ENCODE measurements at regions not wholly inside any gene's neighbourhood (a gene's known extent, or its start where the extent isn't known, plus 50 kb on each side); places are given as distances from the start of the nearest gene placed in this dataset.

- DNase-seq (ENCODE audit: extremely low spot score) = no peak
- ChIA-PET POLR2A (no interaction called here), CTCF (no interaction called here)
- TF ChIP-seq ARNT (IDR thresholded peaks at IDR 0.05) (no peak), FOXA1 (IDR thresholded peaks at IDR 0.05) (no peak), HDGF (IDR thresholded peaks at IDR 0.05; ENCODE audit: borderline replicate concordance) (no peak), ZNF384 (IDR thresholded peaks at IDR 0.05) (no peak), SUZ12 (IDR thresholded peaks at IDR 0.05) (no peak), NFRKB (IDR thresholded peaks at IDR 0.05) (no peak), FOXK2 (IDR thresholded peaks at IDR 0.05) (no peak), TARDBP (IDR thresholded peaks at IDR 0.05) (no peak), CTBP1 (IDR thresholded peaks at IDR 0.05; ENCODE audit: borderline replicate concordance) (no peak), BHLHE40 (IDR thresholded peaks at IDR 0.05; ENCODE audit: borderline replicate concordance) (no peak), ELF4 (IDR thresholded peaks at IDR 0.05) (no peak), SP1 (IDR thresholded peaks at IDR 0.05) (no peak), L3MBTL2 (conservative IDR thresholded peaks at IDR 0.05) (no peak), FOXM1 (IDR thresholded peaks at IDR 0.05; ENCODE audit: borderline replicate concordance) (no peak), LEF1 (IDR thresholded peaks at IDR 0.05; ENCODE audit: borderline replicate concordance) (no peak)
- TF ChIP-seq, protein P1, sequence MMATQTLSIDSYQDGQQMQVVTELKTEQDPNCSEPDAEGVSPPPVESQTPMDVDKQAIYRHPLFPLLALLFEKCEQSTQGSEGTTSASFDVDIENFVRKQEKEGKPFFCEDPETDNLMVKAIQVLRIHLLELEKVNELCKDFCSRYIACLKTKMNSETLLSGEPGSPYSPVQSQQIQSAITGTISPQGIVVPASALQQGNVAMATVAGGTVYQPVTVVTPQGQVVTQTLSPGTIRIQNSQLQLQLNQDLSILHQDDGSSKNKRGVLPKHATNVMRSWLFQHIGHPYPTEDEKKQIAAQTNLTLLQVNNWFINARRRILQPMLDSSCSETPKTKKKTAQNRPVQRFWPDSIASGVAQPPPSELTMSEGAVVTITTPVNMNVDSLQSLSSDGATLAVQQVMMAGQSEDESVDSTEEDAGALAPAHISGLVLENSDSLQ (IDR thresholded peaks at IDR 0.05) = no peak
Measured at GRCh38 chr3:117306299-117306698, 596.7 kb downstream of the TUSC7 start.

GRCh38 chr3:117308353-117308752, 598.8 kb downstream of the TUSC7 start:
- ChIA-PET POLR2A (no interaction called here), CTCF (no interaction called here)
- DNase-seq (ENCODE audit: extremely low spot score) = no peak
- TF ChIP-seq FOXA1 (IDR thresholded peaks at IDR 0.05) (no peak), TARDBP (IDR thresholded peaks at IDR 0.05) (no peak), FOXK2 (IDR thresholded peaks at IDR 0.05) (no peak), ZNF384 (IDR thresholded peaks at IDR 0.05) (no peak), LEF1 (IDR thresholded peaks at IDR 0.05; ENCODE audit: borderline replicate concordance) (no peak), ARNT (IDR thresholded peaks at IDR 0.05) (no peak), BHLHE40 (IDR thresholded peaks at IDR 0.05; ENCODE audit: borderline replicate concordance) (no peak), FOXM1 (IDR thresholded peaks at IDR 0.05; ENCODE audit: borderline replicate concordance) (no peak), SUZ12 (IDR thresholded peaks at IDR 0.05) (no peak), ELF4 (IDR thresholded peaks at IDR 0.05) (no peak), CTBP1 (IDR thresholded peaks at IDR 0.05; ENCODE audit: borderline replicate concordance) (no peak), NFRKB (IDR thresholded peaks at IDR 0.05) (no peak), SP1 (IDR thresholded peaks at IDR 0.05) (no peak), L3MBTL2 (conservative IDR thresholded peaks at IDR 0.05) (no peak), HDGF (IDR thresholded peaks at IDR 0.05; ENCODE audit: borderline replicate concordance) (no peak)
- TF ChIP-seq, protein P1 (IDR thresholded peaks at IDR 0.05) = no peak

DNA sequence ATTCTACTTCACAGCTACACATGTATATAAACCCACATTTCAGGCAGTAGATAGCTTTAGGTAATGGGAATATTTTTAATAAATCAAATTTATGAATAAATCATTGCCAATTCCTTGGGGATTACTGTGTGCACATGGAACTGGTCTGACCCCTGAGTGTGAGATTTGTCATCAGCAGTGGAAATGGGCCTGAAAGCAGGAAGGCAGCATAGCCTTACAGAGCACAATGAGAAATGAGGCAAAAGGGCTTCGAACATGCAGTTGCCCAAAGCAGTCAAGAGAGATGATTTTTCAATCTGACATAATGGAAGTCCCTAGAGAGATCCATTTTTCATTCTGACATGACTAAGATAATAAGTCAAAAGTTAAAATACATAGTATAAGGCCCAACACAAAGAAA, 599.2 kb downstream of the TUSC7 start:
- no peak for TF ChIP-seq BHLHE40 (IDR thresholded peaks at IDR 0.05; ENCODE audit: borderline replicate concordance)
- TF ChIP-seq, protein P1 (IDR thresholded peaks at IDR 0.05) = no peak
- no peak for TF ChIP-seq ZNF384 (IDR thresholded peaks at IDR 0.05)
- no peak for TF ChIP-seq FOXM1 (IDR thresholded peaks at IDR 0.05; ENCODE audit: borderline replicate concordance)
- TF ChIP-seq L3MBTL2 (conservative IDR thresholded peaks at IDR 0.05) = no peak
- no peak for TF ChIP-seq HDGF (IDR thresholded peaks at IDR 0.05; ENCODE audit: borderline replicate concordance)
- no peak for TF ChIP-seq ARNT (IDR thresholded peaks at IDR 0.05)
- no peak for TF ChIP-seq FOXK2 (IDR thresholded peaks at IDR 0.05)
- no peak for TF ChIP-seq LEF1 (IDR thresholded peaks at IDR 0.05; ENCODE audit: borderline replicate concordance)
- TF ChIP-seq SUZ12 (IDR thresholded peaks at IDR 0.05) = no peak
- TF ChIP-seq SP1 (IDR thresholded peaks at IDR 0.05) = no peak
- no peak for TF ChIP-seq FOXA1 (IDR thresholded peaks at IDR 0.05)
- TF ChIP-seq NFRKB (IDR thresholded peaks at IDR 0.05) = no peak
- no peak for TF ChIP-seq ELF4 (IDR thresholded peaks at IDR 0.05)
- TF ChIP-seq TARDBP (IDR thresholded peaks at IDR 0.05) = no peak
- no peak for TF ChIP-seq CTBP1 (IDR thresholded peaks at IDR 0.05; ENCODE audit: borderline replicate concordance)
- POLR2A ChIA-PET = no interaction called here
- CTCF ChIA-PET = no interaction called here
- DNase-seq (ENCODE audit: extremely low spot score) = no peak

DNA sequence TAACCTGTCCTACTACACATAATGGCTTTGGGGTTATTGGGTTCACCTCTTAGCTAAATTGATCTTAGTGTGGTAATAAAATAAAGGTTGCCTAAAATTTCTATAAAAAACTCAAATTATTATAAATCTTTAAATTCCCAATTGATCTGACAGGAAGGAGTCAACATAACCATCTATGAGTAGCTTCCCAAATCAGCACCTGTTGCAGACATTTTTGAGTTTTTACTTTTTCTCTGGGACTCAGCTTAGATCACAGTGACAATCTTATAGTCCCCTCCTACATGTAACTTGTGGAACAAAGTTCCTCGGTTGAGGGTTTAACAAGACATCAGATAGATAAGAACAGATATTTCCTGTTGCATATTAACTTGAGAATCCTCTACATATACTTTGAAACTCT, 601.0 kb downstream of the TUSC7 start:
- no peak for DNase-seq (ENCODE audit: extremely low spot score)
- ChIA-PET POLR2A (no interaction called here), CTCF (no interaction called here)
- no peak for TF ChIP-seq SUZ12 (IDR thresholded peaks at IDR 0.05)
- TF ChIP-seq SP1 (IDR thresholded peaks at IDR 0.05) = no peak
- TF ChIP-seq CTBP1 (IDR thresholded peaks at IDR 0.05; ENCODE audit: borderline replicate concordance) = no peak
- TF ChIP-seq BHLHE40 (IDR thresholded peaks at IDR 0.05; ENCODE audit: borderline replicate concordance) = no peak
- TF ChIP-seq TARDBP (IDR thresholded peaks at IDR 0.05) = no peak
- no peak for TF ChIP-seq L3MBTL2 (conservative IDR thresholded peaks at IDR 0.05)
- TF ChIP-seq FOXK2 (IDR thresholded peaks at IDR 0.05) = no peak
- no peak for TF ChIP-seq ELF4 (IDR thresholded peaks at IDR 0.05)
- TF ChIP-seq HDGF (IDR thresholded peaks at IDR 0.05; ENCODE audit: borderline replicate concordance) = no peak
- TF ChIP-seq LEF1 (IDR thresholded peaks at IDR 0.05; ENCODE audit: borderline replicate concordance) = no peak
- no peak for TF ChIP-seq FOXM1 (IDR thresholded peaks at IDR 0.05; ENCODE audit: borderline replicate concordance)
- TF ChIP-seq, protein P1 (IDR thresholded peaks at IDR 0.05) = no peak
- no peak for TF ChIP-seq ARNT (IDR thresholded peaks at IDR 0.05)
- no peak for TF ChIP-seq ZNF384 (IDR thresholded peaks at IDR 0.05)
- no peak for TF ChIP-seq FOXA1 (IDR thresholded peaks at IDR 0.05)
- TF ChIP-seq NFRKB (IDR thresholded peaks at IDR 0.05) = no peak

DNA sequence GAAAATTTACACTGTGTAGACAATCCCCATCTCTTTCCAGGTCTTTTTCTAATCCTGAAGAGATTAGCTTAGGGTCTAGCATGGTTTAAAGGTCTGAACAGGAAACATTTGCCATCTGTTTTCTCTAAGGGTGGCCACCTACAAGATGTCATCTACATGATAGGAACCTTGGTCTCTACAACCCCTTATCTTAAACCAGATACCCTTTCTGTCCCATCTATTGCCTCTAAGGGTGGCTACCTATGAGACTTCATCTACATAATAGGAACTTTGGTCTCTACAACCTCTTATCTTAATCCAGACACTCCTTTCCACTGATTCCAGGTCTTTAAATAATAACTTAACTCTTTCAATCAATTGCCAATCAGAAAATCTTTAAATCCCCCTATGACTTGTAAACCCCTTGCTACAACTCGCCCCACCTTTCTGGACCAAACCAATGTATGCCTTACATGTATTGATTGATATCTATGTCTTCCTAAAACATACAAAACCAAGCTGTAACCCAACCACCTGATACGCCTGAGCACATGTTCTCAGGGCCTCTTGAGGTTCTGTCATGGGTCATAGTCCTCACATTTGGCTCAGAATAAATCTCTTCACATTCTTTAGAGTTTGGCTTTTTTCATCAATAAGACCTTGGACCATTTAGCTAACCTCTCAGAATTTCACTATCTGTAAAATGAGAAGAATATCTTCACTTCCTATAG, 605.0 kb downstream of the TUSC7 start:
- DNase-seq (ENCODE audit: extremely low spot score) = no peak
- POLR2A ChIA-PET = no interaction called here
- CTCF ChIA-PET = no interaction called here
- TF ChIP-seq FOXA1 (IDR thresholded peaks at IDR 0.05) (no peak), ELF4 (IDR thresholded peaks at IDR 0.05) (no peak), FOXM1 (IDR thresholded peaks at IDR 0.05; ENCODE audit: borderline replicate concordance) (no peak), BHLHE40 (IDR thresholded peaks at IDR 0.05; ENCODE audit: borderline replicate concordance) (no peak), CTBP1 (IDR thresholded peaks at IDR 0.05; ENCODE audit: borderline replicate concordance) (no peak), ZNF384 (IDR thresholded peaks at IDR 0.05) (no peak), HDGF (IDR thresholded peaks at IDR 0.05; ENCODE audit: borderline replicate concordance) (no peak), ARNT (IDR thresholded peaks at IDR 0.05) (no peak), TARDBP (IDR thresholded peaks at IDR 0.05) (no peak), SP1 (IDR thresholded peaks at IDR 0.05) (no peak), LEF1 (IDR thresholded peaks at IDR 0.05; ENCODE audit: borderline replicate concordance) (no peak), SUZ12 (IDR thresholded peaks at IDR 0.05) (no peak), NFRKB (IDR thresholded peaks at IDR 0.05) (no peak), FOXK2 (IDR thresholded peaks at IDR 0.05) (no peak), L3MBTL2 (conservative IDR thresholded peaks at IDR 0.05) (no peak)
- TF ChIP-seq, protein P1 (IDR thresholded peaks at IDR 0.05) = no peak
